Inflammatory macrophage treated with lipopolysaccharide for 1 hour (primary cell): ENCODE measurements at regions not wholly inside any gene's neighbourhood (a gene's known extent, or its start where the extent isn't known, plus 50 kb on each side); places are given as distances from the start of the nearest gene placed in this dataset.

Source experiments
- DNase-seq, 2 donors: peaks; one replicate each; pipeline ENCODE4 v3.0.0-alpha.2; 2020 to 2022

DNA sequence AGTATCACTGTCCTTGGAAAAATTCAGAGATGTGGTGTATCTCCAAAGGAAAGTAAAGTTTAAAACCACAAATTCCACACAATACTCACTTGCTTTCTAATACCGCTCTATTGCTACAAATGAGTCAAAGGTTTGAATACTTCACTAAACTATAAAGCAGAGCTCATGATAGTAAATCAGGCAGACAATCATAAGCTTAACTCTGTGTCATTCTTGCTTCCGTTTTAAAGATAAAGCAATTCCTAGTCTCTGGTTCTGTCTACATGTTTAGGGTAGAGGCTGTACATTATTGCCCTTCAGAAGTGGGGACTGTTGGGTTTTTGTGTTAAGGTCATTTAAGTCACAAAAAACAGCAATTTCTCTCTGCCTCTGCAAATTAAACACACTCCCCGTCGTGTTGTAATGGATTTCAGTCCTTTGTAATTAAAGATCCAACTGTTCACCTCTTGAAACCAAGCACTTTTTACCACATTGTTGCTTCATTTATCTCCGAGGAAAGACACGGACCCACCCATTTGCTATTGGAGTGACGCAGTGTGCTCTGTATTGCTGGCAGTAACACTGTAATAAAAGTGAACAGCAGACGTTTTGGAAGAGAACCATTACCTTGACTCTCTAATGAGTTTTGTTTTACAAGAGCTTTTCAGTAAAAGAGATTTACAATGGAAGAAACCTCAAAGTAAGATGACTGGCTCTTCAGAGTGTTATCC lies 83.1 kb upstream of the CNTNAP4 start:
- DNase-seq, result no peak

- no peak for DNase-seq
These were observed 82.6 kb upstream of the CNTNAP4 start for GRCh38 chr16:76194616-76195015.

GRCh38 chr16:76195056-76195455 lies 82.1 kb upstream of the CNTNAP4 start:
- no peak for DNase-seq

GRCh38 chr16:76195648-76196047 lies 81.6 kb upstream of the CNTNAP4 start:
- DNase-seq, result no peak

DNA sequence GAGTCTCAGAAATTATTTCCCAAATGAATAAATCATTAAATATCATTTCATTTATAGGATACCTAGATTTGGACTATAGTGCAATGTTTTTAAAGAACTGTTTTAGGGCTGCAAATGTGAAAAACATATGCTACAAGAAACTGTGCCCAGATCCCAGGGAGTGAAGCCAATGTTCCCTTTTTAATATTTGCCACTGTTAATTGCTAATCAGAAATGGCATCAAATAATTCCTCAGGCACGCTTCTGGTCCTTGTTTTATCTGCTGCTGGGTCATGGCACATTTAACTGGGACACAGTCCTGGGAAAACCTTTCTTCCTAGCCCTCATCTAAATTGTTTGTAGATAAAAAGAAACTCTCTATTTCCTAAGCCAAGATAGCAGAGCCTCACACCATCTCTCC lies 79.3 kb upstream of the CNTNAP4 start:
- DNase-seq, result no peak

DNA sequence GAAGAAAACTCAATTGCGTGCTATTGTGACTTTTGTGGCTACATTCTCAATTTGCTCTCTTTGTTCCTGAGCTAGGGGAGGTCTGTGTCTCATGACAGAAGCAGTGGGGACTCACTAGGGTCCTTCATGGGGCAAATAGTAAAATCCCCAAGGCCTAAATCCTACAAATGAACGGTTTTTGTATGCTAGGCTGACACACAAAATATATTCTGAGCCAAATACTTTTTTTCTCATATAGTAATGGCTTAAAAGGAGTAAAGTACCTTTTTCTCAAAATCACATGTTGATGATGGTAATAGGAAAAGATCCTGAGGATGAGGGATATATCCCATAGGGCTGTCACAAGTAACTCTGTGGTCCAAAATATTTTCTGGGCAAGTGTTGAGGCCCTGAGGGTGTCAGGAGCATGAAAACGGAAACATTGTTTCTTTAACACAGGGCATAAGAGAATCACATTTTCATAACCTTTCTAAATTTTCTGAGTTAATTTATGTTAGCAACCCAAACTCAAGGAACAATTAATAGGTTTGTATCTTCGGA lies 77.5 kb upstream of the CNTNAP4 start:
- no peak for DNase-seq

DNA sequence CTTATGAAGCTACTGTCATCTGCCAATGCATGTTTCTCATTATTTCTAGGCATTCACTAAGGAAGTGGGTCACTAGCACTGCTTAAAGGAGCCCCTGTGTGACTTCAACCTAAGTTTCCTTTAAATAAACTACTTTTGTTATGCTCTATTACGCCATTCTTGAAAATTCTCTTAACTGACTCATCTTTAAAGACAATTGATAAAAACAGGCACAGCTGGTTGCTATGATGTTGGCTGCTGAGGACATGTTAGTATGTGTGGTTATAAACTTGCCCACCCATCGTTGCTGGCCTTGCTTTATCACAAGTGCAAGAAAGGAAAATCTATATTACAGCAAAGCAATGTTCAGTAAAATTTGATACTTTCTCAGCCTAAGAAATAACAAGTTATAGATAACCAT lies 75.8 kb upstream of the CNTNAP4 start:
- no peak for DNase-seq

DNA sequence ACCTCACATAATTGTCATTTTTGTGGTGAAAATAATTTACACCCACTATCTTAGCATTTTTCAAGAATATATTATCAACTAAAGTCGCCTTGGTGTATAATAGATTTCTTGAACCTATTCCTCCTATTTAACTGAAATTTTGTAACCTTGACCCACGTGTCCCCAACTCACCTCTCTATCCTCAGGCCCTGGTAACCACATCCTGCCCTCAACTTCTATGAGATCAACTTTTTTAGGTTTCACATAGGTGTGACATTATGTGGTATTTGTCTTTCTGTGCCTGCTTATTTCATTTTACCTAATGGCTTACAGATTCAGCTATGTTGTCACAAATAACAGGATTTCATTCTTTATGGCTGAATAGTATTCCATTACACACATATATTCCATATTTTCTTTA lies 73.0 kb upstream of the CNTNAP4 start:
- no peak for DNase-seq

DNA sequence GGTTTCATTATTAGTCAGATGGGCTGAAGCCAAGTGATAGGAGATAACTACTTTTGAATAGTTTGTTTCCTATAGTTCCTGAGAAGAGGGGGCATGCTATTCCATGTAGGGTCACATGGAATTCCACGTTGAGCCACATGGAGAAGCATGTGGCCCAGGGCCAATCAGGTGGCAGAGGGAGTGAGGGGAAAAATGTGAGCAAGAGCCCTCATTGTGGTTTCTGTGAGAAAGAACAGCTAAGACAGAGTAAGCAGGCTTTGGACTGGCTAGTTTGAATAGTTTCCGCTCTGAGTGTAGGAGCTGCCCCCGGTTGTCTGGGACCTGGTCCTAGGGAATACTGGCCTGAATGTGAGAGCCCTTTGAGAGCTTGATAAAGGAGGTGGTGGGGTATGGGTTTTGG lies 69.9 kb upstream of the CNTNAP4 start:
- no peak for DNase-seq

DNA sequence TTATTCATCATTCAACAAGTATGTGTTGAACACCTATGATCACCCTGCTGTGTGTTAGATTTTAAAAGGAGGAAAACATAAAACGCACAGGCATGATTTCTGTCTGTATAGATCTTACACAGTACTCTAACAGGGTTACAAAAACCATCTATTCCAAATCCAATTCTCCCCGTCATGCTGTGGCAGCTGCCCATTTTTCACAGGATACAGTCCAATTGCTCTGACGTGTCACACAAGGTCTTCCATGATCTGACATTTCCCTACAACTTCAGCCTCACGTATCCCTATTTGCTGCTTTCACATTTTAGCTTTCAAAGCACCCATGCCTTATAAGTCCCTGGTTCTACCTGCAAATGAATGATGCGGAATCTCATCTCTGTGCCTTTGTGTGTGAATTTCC lies 67.0 kb upstream of the CNTNAP4 start:
- DNase-seq, result no peak

DNA sequence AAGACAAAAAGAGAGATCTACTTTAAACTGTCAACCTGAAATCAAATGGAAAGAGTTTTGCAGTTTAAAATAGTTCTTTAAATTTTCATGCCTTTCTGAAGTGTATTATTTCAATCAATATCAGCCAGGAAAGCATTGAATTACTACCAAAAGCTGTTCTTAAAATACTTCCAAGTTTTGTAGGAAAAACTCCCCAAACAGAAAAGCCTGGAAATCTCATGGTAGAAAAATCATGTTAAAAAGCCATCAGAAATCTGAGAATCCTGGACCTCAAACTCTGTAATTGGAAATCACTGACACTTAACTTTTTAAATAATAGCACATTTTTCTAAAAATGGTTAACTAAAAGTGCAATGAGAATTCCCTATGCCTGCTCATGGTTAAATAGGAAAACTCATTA lies 63.3 kb upstream of the CNTNAP4 start:
- no peak for DNase-seq

DNA sequence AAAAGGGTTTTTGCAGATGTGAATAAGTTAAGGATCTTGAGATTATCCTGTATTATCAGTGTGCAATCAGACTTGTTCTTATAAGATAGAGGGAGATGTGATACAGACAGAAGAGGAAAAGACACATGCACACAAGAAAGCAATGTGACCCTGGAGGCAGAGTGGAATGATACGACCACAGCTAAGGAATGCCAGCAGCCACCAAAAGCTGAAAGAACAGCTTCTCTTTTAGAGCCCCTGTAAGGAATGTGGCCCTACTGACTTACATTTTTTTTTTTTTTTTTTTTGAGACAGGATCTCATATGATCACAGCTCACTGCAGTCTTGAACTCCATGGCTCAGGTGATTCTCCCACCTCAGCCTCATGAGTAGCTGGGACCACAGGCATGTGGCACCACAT lies 62.3 kb upstream of the CNTNAP4 start:
- no peak for DNase-seq

GRCh38 chr16:76222087-76222486 lies 55.1 kb upstream of the CNTNAP4 start:
- no peak for DNase-seq

- no peak for DNase-seq
These were observed 54.3 kb upstream of the CNTNAP4 start for GRCh38 chr16:76222853-76223252.

DNA sequence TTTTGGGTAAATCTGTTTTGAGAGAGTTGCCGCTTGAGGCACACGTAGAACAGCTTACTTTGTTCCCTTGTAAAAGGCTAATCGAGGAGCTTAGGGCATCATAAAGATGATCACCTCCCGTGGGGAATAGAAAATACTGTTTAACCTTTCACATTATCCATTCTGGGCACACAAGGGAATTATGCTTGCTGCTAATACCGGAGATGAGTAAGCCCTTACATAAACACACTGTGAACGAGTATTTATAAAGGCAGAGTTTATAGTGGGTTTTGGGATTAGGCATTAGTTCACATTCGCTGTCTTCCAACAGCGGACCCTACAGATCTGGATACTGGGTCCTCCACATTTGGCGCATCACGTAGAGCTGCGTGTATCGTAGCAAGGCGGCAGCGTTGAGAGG lies 51.2 kb upstream of the CNTNAP4 start:
- no peak for DNase-seq

GRCh38 chr16:76226481-76226880 lies 50.7 kb upstream of the CNTNAP4 start:
- DNase-seq, result no peak
